Stomach (tissue), 8 donors: ENCODE measurements at regions not wholly inside any gene's neighbourhood (a gene's known extent, or its start where the extent isn't known, plus 50 kb on each side); places are given as distances from the start of the nearest gene placed in this dataset.

Experiments
- DNase-seq, 2 donors: peaks; one replicate each; pipeline versions ENCODE4 v3.0.0 to v3.0.0-alpha.2; 2013 to 2019
- H3K27ac ChIP-seq, 5 donors: fragments of 200-600 bp in 4 of 5; sonication (generic) in 4 of 5; one replicate each; pipeline ENCODE4 v1.5.1; 2013 to 2019; ENCODE audit warnings: mild to moderate bottlenecking in 1 of 5, moderate library complexity in 1 of 5
- H3K27me3 ChIP-seq, 3 donors: fragments of 200-600 bp; sonication (generic); one replicate each; pipeline ENCODE4 v1.5.1; 2017 to 2019; ENCODE audit warnings: mixed run types in 1 of 3
- H3K36me3 ChIP-seq, 4 donors: fragments of 200-600 bp; sonication (generic); 1 replicate in 3 of 4; 2 replicates in 1 of 4; pipeline ENCODE4 v1.5.1; 2016 to 2019
- H3K4me1 ChIP-seq, 4 donors: fragments of 200-600 bp; sonication (generic); one replicate each; pipeline ENCODE4 v1.5.1; 2016 to 2019
- H3K4me3 ChIP-seq, 4 donors: fragments of 200-600 bp; sonication (generic) in 3 of 4; one replicate each; pipeline ENCODE4 v1.5.1; 2016 to 2019; ENCODE audit warnings: mild to moderate bottlenecking in 1 of 4
- H3K9me3 ChIP-seq, 4 donors: fragments of 200-600 bp; sonication (generic); one replicate each; pipeline ENCODE4 v1.5.1; 2016 to 2019
- EP300 ChIP-seq: sonication (generic); formaldehyde crosslinking; IDR thresholded peaks from one replicate; pipeline ENCODE4 v1.6.1; 2017; ENCODE audit warnings: antibody characterized with exemption
- POLR2A ChIP-seq, 4 donors: fragments of 450-650 bp; IDR thresholded peaks; one replicate each; pipeline ENCODE4 v1.6.1; 2016; ENCODE audit warnings: antibody characterized with exemption in 4 of 4, control low read depth in 2 of 4, mild to moderate bottlenecking in 1 of 4, moderate library complexity in 1 of 4
- POLR2AphosphoS5 ChIP-seq, 3 donors: sonication (generic); formaldehyde crosslinking; IDR thresholded peaks; one replicate each; pipeline ENCODE4 v1.6.1; 2016; ENCODE audit warnings: antibody characterized with exemption in 3 of 3
- WGBS, 5 donors: extraction: QIAGEN DNeasy Blood & Tissue Kit in 3 of 5; methylation state at CpG; one replicate each; pipeline versions ENCODE4 v1.1.5 to v1.1.7; 2013 to 2018; 5-methylcytosine and 5-hydroxymethylcytosine counted together
- intact Hi-C: fragments of 100-400 bp; cut with DNase I; formaldehyde crosslinking; loops from one replicate; pipeline ENCODE4 v1.15.1; 2023; ENCODE audit warnings: low total_unique reads
- TF ChIP-seq, protein P1 (sequence below), 7 experiments: fragments of 450-650 bp in 4 of 7; fragments of 200-600 bp in 3 of 7; sonication (generic) in 3 of 7; IDR thresholded peaks; one replicate each; pipeline ENCODE4 v1.5.1; 2016 to 2019; ENCODE audit warnings: antibody characterized with exemption in 7 of 7, control low read depth in 2 of 7, mild to moderate bottlenecking in 1 of 7
- donor health status: healthy with polysubstance abuse.
- donor health status: Bipolar disorder and iron deficiency.
- donor health status: healthy.

DNA sequence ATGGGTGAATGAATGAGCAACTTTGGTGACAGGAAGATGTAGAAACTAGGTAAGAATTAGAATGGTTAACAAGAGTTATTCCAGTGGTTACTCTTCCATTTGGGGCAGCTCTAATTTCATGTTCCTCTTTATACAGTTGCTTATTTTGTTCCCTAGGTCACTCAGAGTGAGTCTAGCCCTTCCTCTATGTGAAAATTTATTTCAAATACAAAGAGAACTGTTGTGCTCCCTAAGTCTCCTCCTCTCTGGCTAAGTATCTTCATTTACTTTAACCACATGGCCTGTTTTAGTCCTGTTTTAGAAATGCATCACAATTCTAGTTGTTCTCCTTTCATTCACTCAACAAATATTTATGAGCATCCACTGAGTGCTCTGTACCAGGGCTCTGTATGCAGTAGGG, 51.1 kb upstream of the HIF1A start:
- TF ChIP-seq POLR2AphosphoS5 (IDR thresholded peaks at IDR 0.05) (no peak), EP300 (no peak), POLR2A (IDR thresholded peaks at IDR 0.05) (no peak)
- TF ChIP-seq, protein P1, sequence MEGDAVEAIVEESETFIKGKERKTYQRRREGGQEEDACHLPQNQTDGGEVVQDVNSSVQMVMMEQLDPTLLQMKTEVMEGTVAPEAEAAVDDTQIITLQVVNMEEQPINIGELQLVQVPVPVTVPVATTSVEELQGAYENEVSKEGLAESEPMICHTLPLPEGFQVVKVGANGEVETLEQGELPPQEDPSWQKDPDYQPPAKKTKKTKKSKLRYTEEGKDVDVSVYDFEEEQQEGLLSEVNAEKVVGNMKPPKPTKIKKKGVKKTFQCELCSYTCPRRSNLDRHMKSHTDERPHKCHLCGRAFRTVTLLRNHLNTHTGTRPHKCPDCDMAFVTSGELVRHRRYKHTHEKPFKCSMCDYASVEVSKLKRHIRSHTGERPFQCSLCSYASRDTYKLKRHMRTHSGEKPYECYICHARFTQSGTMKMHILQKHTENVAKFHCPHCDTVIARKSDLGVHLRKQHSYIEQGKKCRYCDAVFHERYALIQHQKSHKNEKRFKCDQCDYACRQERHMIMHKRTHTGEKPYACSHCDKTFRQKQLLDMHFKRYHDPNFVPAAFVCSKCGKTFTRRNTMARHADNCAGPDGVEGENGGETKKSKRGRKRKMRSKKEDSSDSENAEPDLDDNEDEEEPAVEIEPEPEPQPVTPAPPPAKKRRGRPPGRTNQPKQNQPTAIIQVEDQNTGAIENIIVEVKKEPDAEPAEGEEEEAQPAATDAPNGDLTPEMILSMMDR (IDR thresholded peaks at IDR 0.05): no peak

DNA sequence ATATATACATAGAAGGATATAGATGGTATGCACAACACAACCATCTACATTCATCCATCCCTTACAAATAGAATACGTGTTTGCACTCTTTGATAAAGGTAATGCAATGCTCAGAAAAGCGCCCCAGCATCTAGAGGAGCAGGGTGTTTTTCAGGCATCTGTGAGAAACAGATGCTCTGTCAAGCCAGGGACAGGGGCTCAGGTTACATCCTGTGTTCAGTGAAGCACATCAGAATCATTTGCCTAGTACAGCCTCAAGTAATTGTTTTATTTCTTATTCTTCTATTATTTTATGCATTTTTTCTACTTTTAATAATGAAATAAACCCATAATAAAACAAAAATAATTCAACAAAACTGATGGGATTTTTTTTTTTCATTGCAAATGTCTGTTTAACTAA, 50.5 kb upstream of the HIF1A start:
- no peaks in the 10 kb centered on the region for H3K4me1 ChIP-seq
- no peak overlapping the region for H3K27ac ChIP-seq
- H3K27me3 ChIP-seq: no peaks in the 10 kb centered on the region
- no peaks in the 10 kb centered on the region for H3K9me3 ChIP-seq
- 45 to 83% (median 73%) methylated on average over 2 of the region's 2 CpGs for WGBS, 5 donors
- H3K4me3 ChIP-seq: no peak overlapping the region
- H3K36me3 ChIP-seq: no peaks in the 10 kb centered on the region
- TF ChIP-seq, protein P1 (IDR thresholded peaks at IDR 0.05): no peak
- TF ChIP-seq POLR2AphosphoS5 (IDR thresholded peaks at IDR 0.05) (no peak), POLR2A (IDR thresholded peaks at IDR 0.05) (no peak), EP300 (no peak)
- no peak for DNase-seq
- intact Hi-C loops: no loop called here

More for the DNA sequence above, 51.1 kb upstream of the HIF1A start:
- DNase-seq: no peak
- Histone ChIP-seq H3K27me3 (no peaks in the 10 kb centered on the region), H3K4me1 (no peaks in the 10 kb centered on the region), H3K27ac (no peak overlapping the region), H3K9me3 (no peaks in the 10 kb centered on the region), H3K36me3 (no peaks in the 10 kb centered on the region), H3K4me3 (no peak overlapping the region)
- intact Hi-C loops: no loop called here

DNA sequence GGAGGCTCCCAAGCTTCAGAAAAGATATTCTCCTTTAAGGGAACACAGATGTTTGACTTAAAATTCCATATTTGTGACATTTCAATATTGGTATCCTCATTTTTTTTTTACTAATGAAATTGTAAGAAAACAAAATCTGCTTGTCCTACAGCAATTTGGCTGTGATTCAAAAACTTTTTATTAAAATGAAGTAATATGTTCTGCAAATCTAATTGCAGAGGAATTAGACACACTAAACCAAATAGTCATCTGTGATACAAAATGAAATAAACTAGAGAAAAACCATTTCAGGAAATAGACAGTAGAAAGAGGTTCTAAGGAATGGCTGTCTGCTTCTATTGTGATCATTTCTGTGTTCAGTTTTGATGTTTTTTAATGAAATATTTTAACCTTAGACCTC, 50.1 kb upstream of the HIF1A start:
- Histone ChIP-seq H3K27me3 (no peaks in the 10 kb centered on the region), H3K4me1 (no peaks in the 10 kb centered on the region), H3K36me3 (no peaks in the 10 kb centered on the region), H3K9me3 (no peaks in the 10 kb centered on the region), H3K4me3 (no peak overlapping the region), H3K27ac (no peak overlapping the region)
- intact Hi-C loops: no loop called here
- no peak for TF ChIP-seq POLR2A (IDR thresholded peaks at IDR 0.05)
- TF ChIP-seq EP300: no peak
- TF ChIP-seq POLR2AphosphoS5 (IDR thresholded peaks at IDR 0.05): no peak
- TF ChIP-seq, protein P1 (IDR thresholded peaks at IDR 0.05): no peak
- DNase-seq: no peak
